GM18505 (cell line): ENCODE measurements at regions not wholly inside any gene's neighbourhood (a gene's known extent, or its start where the extent isn't known, plus 50 kb on each side); places are given as distances from the start of the nearest gene placed in this dataset.
"Not testable (repeated sequence)": the region's sequence is repeated elsewhere in the genome, so short reads cannot be mapped to it uniquely, and the experiment has no call there.

Experiments used
- ATAC-seq: cut with Tn5 transposase; IDR thresholded peaks from one replicate; pipeline ENCODE4 v1.9.1; 2021; ENCODE audit not compliant: unreplicated experiment
- POLR2A ChIP-seq: IDR thresholded peaks from 4 replicates; pipeline ENCODE4 v1.6.1; 2011; ENCODE audit warnings: borderline replicate concordance; ENCODE audit not compliant: insufficient read depth, insufficient read length; ENCODE audit errors: extremely low read depth

GRCh38 chr9:13915131-13915530, 398.8 kb downstream of the NFIB start:
- ATAC-seq, result no peak
- TF ChIP-seq POLR2A, result no peak

- no peak for TF ChIP-seq POLR2A
- ATAC-seq, result no peak
Observed at GRCh38 chr9:13911473-13911872, 402.5 kb downstream of the NFIB start.

- not testable (repeated sequence) for ATAC-seq
Observed at GRCh38 chr9:13907842-13908241, 406.1 kb downstream of the NFIB start.

GRCh38 chr9:13904746-13905145, 409.2 kb downstream of the NFIB start:
- no peak for ATAC-seq

GRCh38 chr9:13904311-13904710, 409.6 kb downstream of the NFIB start:
- no peak for TF ChIP-seq POLR2A

More at GRCh38 chr9:13904746-13905145, 409.2 kb downstream of the NFIB start:
- TF ChIP-seq POLR2A, result no peak

GRCh38 chr9:13902286-13903066, 411.5 kb downstream of the NFIB start:
- no peak for ATAC-seq
- TF ChIP-seq POLR2A, result no peak

More at GRCh38 chr9:13904311-13904710, 409.6 kb downstream of the NFIB start:
- no peak for ATAC-seq

GRCh38 chr9:13901176-13901575, 412.8 kb downstream of the NFIB start:
- ATAC-seq, result no peak
- TF ChIP-seq POLR2A, result no peak

- ATAC-seq, result no peak
- TF ChIP-seq POLR2A, result no peak
Observed at GRCh38 chr9:13900449-13900848, 413.5 kb downstream of the NFIB start.

- ATAC-seq, result no peak
- TF ChIP-seq POLR2A, result no peak
Observed at GRCh38 chr9:13899924-13900323, 414.0 kb downstream of the NFIB start.

- TF ChIP-seq POLR2A, result no peak
- ATAC-seq, result no peak
Observed at GRCh38 chr9:13898957-13899356, 415.0 kb downstream of the NFIB start.

GRCh38 chr9:13896922-13897835, 416.8 kb downstream of the NFIB start:
- ATAC-seq, result no peak
- no peak for TF ChIP-seq POLR2A

- no peak for TF ChIP-seq POLR2A
- ATAC-seq, result no peak
Observed at GRCh38 chr9:13896047-13896446, 417.9 kb downstream of the NFIB start.

GRCh38 chr9:13885258-13885657, 428.7 kb downstream of the NFIB start:
- ATAC-seq, result no peak
- TF ChIP-seq POLR2A, result no peak

GRCh38 chr9:13879981-13880380, 434.0 kb downstream of the NFIB start:
- TF ChIP-seq POLR2A, result no peak
- ATAC-seq, result no peak
